GM23338 (cell line): ENCODE measurements at regions not wholly inside any gene's neighbourhood (a gene's known extent, or its start where the extent isn't known, plus 50 kb on each side); places are given as distances from the start of the nearest gene placed in this dataset.

Source experiments
- ATAC-seq: fragments of 200-7000 bp; cut with Tn5 transposase; 3 replicates; pipeline ENCODE4 v1.9.1; 2020
- DNase-seq: peaks from one replicate; pipeline ENCODE4 v3.0.0-alpha.2; 2015; ENCODE audit warnings: low spot score
- H2AFZ ChIP-seq: fragments of 200-600 bp; sonication (generic); 2 replicates; pipeline ENCODE4 v1.8.0; 2016; ENCODE audit warnings: antibody characterized with exemption, mild to moderate bottlenecking, moderate library complexity
- H3F3A ChIP-seq: fragments of 200-600 bp; sonication (generic); replicated peaks from 2 replicates; pipeline ENCODE4 v1.8.0; 2017; ENCODE audit warnings: antibody characterized with exemption, mixed run types, low read depth
- H3K27ac ChIP-seq: fragments of 200-600 bp; sonication (generic); 2 replicates; pipeline ENCODE4 v1.6.1; 2016; ENCODE audit warnings: low read depth
- H3K27me3 ChIP-seq: fragments of 200-600 bp; sonication (generic); 2 replicates; pipeline ENCODE4 v1.8.0; 2016; ENCODE audit warnings: mild to moderate bottlenecking, mixed run types, moderate library complexity; ENCODE audit not compliant: insufficient read depth
- H3K36me3 ChIP-seq: fragments of 200-600 bp; sonication (generic); 2 replicates; pipeline ENCODE4 v1.8.0; 2016; ENCODE audit warnings: mild to moderate bottlenecking; ENCODE audit not compliant: insufficient read depth
- H3K4me1 ChIP-seq: fragments of 200-600 bp; sonication (generic); 2 replicates; pipeline ENCODE4 v1.8.0; 2016; ENCODE audit warnings: mild to moderate bottlenecking, moderate library complexity; ENCODE audit not compliant: insufficient read depth
- H3K4me2 ChIP-seq: fragments of 200-600 bp; sonication (generic); 2 replicates; pipeline ENCODE4 v1.7.1; 2017; ENCODE audit warnings: mixed run types
- H3K4me3 ChIP-seq: fragments of 200-600 bp; sonication (generic); 2 replicates; pipeline ENCODE4 v1.6.1; 2016; ENCODE audit warnings: mixed run types
- H3K79me2 ChIP-seq: fragments of 200-600 bp; sonication (generic); replicated peaks from 2 replicates; pipeline ENCODE4 v1.8.0; 2017; ENCODE audit warnings: mild to moderate bottlenecking; ENCODE audit not compliant: insufficient read depth
- H3K9me2 ChIP-seq: fragments of 200-600 bp; sonication (generic); 2 replicates; pipeline ENCODE4 v1.8.0; 2017; ENCODE audit not compliant: insufficient read depth
- H4K20me1 ChIP-seq: fragments of 200-600 bp; sonication (generic); replicated peaks from 2 replicates; pipeline ENCODE4 v1.8.0; 2017; ENCODE audit warnings: mild to moderate bottlenecking; ENCODE audit not compliant: insufficient read depth
- H3K27ac Mint-ChIP-seq: 2 replicates; pipeline ENCODE4 v1.8.0; 2020; ENCODE audit warnings: inconsistent platforms, mild to moderate bottlenecking, moderate library complexity, mixed read lengths
- H3K27me3 Mint-ChIP-seq: 3 replicates; pipeline ENCODE4 v1.8.0; 2022; ENCODE audit warnings: low read depth, mild to moderate bottlenecking, moderate library complexity, mixed read lengths, inconsistent platforms; ENCODE audit not compliant: insufficient read depth, poor library complexity
- H3K36me3 Mint-ChIP-seq: 3 replicates; pipeline ENCODE4 v1.8.0; 2021; ENCODE audit warnings: low read depth, mild to moderate bottlenecking, inconsistent platforms, moderate library complexity, mixed read lengths
- H3K4me1 Mint-ChIP-seq: 3 replicates; pipeline ENCODE4 v1.8.0; 2020; ENCODE audit warnings: mild to moderate bottlenecking, inconsistent platforms, mixed read lengths
- H3K4me3 Mint-ChIP-seq: 3 replicates; pipeline ENCODE4 v1.8.0; 2021; ENCODE audit warnings: moderate library complexity, mild to moderate bottlenecking, inconsistent platforms, mixed read lengths
- H3K9me3 Mint-ChIP-seq: 3 replicates; pipeline ENCODE4 v1.8.0; 2020; ENCODE audit warnings: moderate library complexity, mild to moderate bottlenecking, inconsistent platforms, mixed read lengths
- CREB1 ChIP-seq: fragments of 250-450 bp; sonication (Bioruptor Pico); IDR thresholded peaks from 2 replicates; pipeline ENCODE4 v1.5.0; 2020; ENCODE audit warnings: low read depth, mild to moderate bottlenecking, moderate library complexity
- CTCF ChIP-seq, 2 experiments: fragments of 200-600 bp in 1 of 2; sonication (generic) in 1 of 2; conservative IDR thresholded peaks; 2 replicates each; pipeline versions ENCODE4 v1.5.1 to v1.6.1; 2016 to 2017; ENCODE audit warnings: antibody characterized with exemption in 2 of 2, low read depth in 2 of 2, mild to moderate bottlenecking in 2 of 2, moderate library complexity in 1 of 2
- EZH2 ChIP-seq: fragments of 200-600 bp; sonication (generic); IDR thresholded peaks from one replicate; pipeline ENCODE4 v1.8.0; 2017; ENCODE audit warnings: antibody characterized with exemption, mild to moderate bottlenecking, low read depth; ENCODE audit not compliant: unreplicated experiment
- EZH2phosphoT487 ChIP-seq: fragments of 200-600 bp; sonication (generic); IDR thresholded peaks from one replicate; pipeline ENCODE4 v1.8.1; 2018; ENCODE audit warnings: antibody characterized with exemption; ENCODE audit not compliant: unreplicated experiment
- JUNB ChIP-seq: IDR thresholded peaks from one replicate; pipeline ENCODE4 v1.6.1; 2016; ENCODE audit warnings: antibody characterized with exemption; ENCODE audit not compliant: unreplicated experiment
- NANOG ChIP-seq: IDR thresholded peaks from 2 replicates; pipeline ENCODE4 v1.6.1; 2016; ENCODE audit warnings: antibody characterized with exemption, borderline replicate concordance
- POLR2AphosphoS5 ChIP-seq: IDR thresholded peaks from 2 replicates; pipeline ENCODE4 v1.6.1; 2016; ENCODE audit warnings: antibody characterized with exemption, low read depth
- STAT1 ChIP-seq: IDR thresholded peaks from one replicate; pipeline ENCODE4 v1.6.1; 2016; ENCODE audit warnings: antibody characterized with exemption; ENCODE audit not compliant: unreplicated experiment
- ZNF331 ChIP-seq: fragments of 250-450 bp; sonication (Bioruptor Pico); IDR thresholded peaks from 2 replicates; pipeline ENCODE4 v1.5.0; 2020; ENCODE audit warnings: low read depth, mild to moderate bottlenecking, moderate library complexity

- ATAC-seq (no peak; the same call in 1 of the 3 replicates), DNase-seq (peak; percentile 47)
- Histone ChIP-seq H4K20me1 (no peaks in the 10 kb centered on the region), H3K27ac (no peak overlapping the region), H3K36me3 (no peaks in the 10 kb centered on the region), H3K4me2 (no peak overlapping the region), H3F3A (no peaks in the 10 kb centered on the region), H3K4me1 (no peaks in the 10 kb centered on the region), H2AFZ (no peak overlapping the region), H3K79me2 (no peaks in the 10 kb centered on the region), H3K27me3 (no peaks in the 10 kb centered on the region), H3K4me3 (no peak overlapping the region), H3K9me2 (no peaks in the 10 kb centered on the region)
- TF ChIP-seq JUNB (no peak), CTCF (conservative IDR thresholded peaks at IDR 0.05; ENCODE audit: low read depth in 2 of 2) (peak; percentile 64 to 79), POLR2AphosphoS5 (no peak), CREB1 (CRISPR knock-in tag) (no peak), ZNF331 (no peak), NANOG (no peak)
- Mint-ChIP-seq H3K27me3 (peaks cover 1% of the 10 kb centered on the region), H3K9me3 (no peaks in the 10 kb centered on the region), H3K4me3 (no peak overlapping the region), H3K36me3 (no peaks in the 10 kb centered on the region), H3K27ac (no peak overlapping the region), H3K4me1 (peaks cover 8% of the 10 kb centered on the region)
These were observed 75.3 kb upstream of the BOC start for GRCh38 chr3:113136071-113136470.

- DNase-seq (peak; percentile 34), ATAC-seq (peak; percentile 59)
- H2AFZ ChIP-seq = no peak overlapping the region
- H3K27me3 ChIP-seq = no peaks in the 10 kb centered on the region
- H3K36me3 Mint-ChIP-seq = no peaks in the 10 kb centered on the region
- TF ChIP-seq EZH2phosphoT487 (no peak), EZH2 (no peak), NANOG (peak; percentile 15; the same call in 1 of the 2 replicates), STAT1 (no peak)
- no peak overlapping the region for H3K27ac ChIP-seq
- no peak overlapping the region for H3K4me3 ChIP-seq
- no peaks in the 10 kb centered on the region for H3K9me2 ChIP-seq
- peaks cover 1% of the 10 kb centered on the region for H3K27me3 Mint-ChIP-seq
- H3K4me1 ChIP-seq = no peaks in the 10 kb centered on the region
- H3K27ac Mint-ChIP-seq = no peak overlapping the region
- H3F3A ChIP-seq = no peaks in the 10 kb centered on the region
- no peaks in the 10 kb centered on the region for H3K79me2 ChIP-seq
- no peaks in the 10 kb centered on the region for H4K20me1 ChIP-seq
- H3K4me2 ChIP-seq = no peak overlapping the region
- H3K36me3 ChIP-seq = no peaks in the 10 kb centered on the region
- H3K9me3 Mint-ChIP-seq = no peaks in the 10 kb centered on the region
- no peak overlapping the region for H3K4me3 Mint-ChIP-seq
- H3K4me1 Mint-ChIP-seq = peaks cover 8% of the 10 kb centered on the region
These were observed 74.8 kb upstream of the BOC start for GRCh38 chr3:113136544-113136943.
